ENCODE measurements at regions not wholly inside any gene's neighbourhood (a gene's known extent, or its start where the extent isn't known, plus 50 kb on each side); places are given as distances from the start of the nearest gene placed in this dataset.
A peak's percentile ranks its signal among the peaks of the same experiment; 100 is the strongest.
"Not testable (repeated sequence)": the region's sequence is repeated elsewhere in the genome, so short reads cannot be mapped to it uniquely, and the experiment has no call there.

GRCh38 chr11:38156495-38157146, 1558.6 kb upstream of the RAG2 start:
- no peak for DNase-seq

DNA sequence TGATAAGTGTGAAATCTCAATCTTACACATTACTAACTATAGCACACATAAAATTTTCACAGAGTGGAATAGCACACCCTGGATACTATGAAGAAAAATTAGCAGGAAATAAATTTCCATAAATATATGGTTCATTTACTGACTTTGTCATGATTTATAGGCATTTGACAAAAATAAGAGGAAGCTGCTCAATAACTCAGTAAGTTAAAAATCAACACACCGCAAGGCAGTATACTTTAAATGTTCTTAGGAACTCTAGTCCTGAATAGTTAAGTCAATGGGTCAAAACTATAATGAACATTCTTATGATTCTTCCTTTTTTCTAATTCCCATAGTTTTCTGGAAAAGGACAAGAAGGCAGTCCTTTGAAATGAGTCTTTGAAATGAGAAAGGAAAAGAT, 1557.8 kb upstream of the RAG2 start:
- no peak for DNase-seq

DNA sequence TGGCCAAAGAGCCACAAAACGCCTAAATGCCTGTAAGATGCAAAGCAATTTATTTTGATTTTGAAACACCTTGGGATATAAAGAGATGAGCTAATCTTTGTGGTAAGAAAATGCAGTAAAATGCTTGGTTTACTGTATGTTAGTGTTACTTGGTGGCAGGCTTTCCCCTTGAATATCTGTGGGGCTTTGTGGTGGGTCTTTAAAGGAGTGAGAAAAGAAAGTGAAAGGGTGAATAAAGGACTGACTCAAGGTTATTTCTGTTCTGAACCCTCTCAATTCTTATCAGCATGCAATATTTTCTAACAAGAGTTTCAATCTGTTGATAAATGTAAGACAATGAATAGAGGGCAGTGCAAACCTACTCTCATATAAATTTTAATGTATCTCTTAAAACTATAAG, 1555.9 kb upstream of the RAG2 start:
- no peak for DNase-seq

DNA sequence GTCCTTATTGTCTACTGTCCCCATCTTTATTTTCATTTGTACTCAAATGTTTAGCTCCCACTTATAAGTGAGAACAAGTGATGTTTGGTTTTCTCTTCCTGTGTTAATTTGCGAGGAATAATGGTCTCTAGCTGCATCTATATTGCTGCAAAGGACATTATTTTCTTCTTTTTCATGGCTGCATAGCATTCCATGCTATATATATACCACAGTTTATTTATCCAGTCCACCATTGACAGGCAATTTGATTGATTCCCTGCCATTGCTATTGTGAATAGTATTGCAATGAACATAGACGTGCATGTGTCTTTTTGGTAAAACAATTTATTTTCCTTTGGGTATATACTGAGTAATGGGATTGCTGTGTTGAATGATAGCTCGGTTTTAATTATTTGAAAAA, 1545.8 kb upstream of the RAG2 start:
- DNase-seq: no peak

DNA sequence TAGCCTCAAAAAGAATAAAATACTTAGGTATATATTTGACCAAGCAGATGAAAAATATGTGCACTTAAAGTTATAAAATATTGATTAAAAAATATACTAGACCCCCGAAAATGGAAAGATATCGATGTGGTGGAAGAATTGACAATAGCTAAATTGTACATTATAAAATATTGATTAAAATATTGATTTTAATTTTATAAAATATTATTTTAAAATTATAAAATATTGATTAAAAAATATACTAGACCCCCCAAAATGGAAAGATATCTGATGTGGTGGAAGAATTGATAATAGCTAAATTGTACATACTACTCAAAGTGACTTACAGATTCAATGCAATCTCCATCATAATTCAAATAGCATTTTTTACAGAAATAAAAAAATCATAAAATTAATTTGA, 1540.9 kb upstream of the RAG2 start:
- DNase-seq: no peak

GRCh38 chr11:38136887-38137286, 1538.9 kb upstream of the RAG2 start:
- DNase-seq: no peak

- DNase-seq: no peak
Observed at GRCh38 chr11:38131535-38131934, 1533.5 kb upstream of the RAG2 start.

DNA sequence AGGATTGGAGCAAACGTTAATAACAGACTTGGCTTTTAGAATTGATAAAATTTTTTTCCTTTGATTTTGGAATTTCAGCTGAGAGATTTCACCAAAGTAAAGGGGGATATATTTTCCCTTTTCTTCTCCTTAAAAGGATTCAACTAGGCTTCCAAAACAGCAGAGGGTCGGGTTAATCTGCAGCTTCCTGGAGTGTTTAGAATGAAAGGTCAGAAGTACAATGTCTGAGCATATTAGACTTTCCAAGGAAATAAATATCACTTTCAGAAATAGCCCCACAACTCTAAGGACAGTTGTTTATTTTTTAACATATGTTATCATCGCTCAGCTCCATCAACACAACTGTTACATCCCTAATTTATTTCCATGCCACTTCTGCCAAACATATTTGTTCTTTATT, 1532.9 kb upstream of the RAG2 start:
- DNase-seq: peak in 1 of 2 donors; percentile 1

- no peak for DNase-seq
Observed at GRCh38 chr11:38130514-38130913, 1532.5 kb upstream of the RAG2 start.

- no peak for DNase-seq
Observed at GRCh38 chr11:38123673-38124072, 1525.6 kb upstream of the RAG2 start.

DNA sequence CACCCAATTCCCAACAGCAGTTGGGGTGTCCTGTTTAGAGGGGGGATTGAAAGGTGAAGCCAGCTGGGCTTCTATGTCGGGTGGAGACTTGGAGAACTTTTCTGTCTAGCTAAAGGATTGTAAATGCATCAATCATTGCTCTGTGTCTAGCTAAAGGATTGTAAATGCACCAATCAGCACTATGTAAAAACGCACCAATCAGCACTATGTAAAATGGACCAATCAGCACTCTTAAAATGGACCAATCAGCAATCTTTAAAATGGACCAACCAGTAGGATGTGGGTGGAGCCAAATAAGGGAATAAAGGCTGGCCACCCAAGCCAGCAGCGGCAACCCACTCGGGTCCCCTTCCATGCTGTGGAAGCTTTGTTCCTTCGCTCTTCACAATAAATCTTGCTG, 1518.6 kb upstream of the RAG2 start:
- DNase-seq: not testable (repeated sequence)

DNA sequence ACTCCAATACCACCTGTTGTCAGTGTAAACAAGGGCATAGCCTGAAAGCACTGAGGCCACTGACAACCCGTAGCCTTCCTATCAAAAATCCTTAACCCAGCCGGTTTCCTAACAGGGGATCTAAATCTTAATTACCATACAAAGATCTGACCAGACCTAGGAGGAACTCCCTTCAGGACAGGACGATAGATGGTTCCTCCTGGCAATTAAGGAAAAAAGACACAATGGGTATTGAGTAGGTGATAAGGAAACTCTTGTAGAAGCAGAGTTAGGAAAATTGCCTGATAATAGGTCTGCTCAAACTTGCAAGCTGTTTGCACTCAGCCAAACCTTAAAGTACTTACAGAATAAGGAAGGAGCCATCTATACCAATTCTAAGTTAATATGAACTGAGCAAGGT, 1517.3 kb upstream of the RAG2 start:
- not testable (repeated sequence) for DNase-seq

- DNase-seq: no peak
Observed at GRCh38 chr11:38100836-38101462, 1502.9 kb upstream of the RAG2 start.

- no peak for DNase-seq
Observed at GRCh38 chr11:38095268-38095667, 1497.2 kb upstream of the RAG2 start.

DNA sequence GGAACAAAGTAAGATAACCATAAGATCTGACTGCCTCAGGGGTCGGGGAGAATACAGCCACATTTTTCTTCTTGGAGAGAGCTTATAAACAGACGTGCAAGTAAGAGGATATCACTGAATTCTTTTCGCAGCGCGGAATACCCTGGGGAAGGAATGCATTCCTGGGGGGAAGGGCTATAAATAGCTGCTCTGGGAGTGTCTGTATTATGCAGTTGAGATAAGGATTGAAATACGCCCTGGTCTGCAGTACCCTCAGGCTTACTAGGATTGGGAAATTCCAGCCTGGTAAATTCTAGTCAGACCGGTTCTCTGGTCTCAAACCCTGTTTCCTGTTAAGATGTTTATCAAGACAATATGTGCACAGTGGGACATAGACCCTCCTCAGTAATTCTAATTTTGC, 1491.7 kb upstream of the RAG2 start:
- no peak for DNase-seq

GRCh38 chr11:38060920-38061319, 1462.9 kb upstream of the RAG2 start:
- DNase-seq: no peak

DNA sequence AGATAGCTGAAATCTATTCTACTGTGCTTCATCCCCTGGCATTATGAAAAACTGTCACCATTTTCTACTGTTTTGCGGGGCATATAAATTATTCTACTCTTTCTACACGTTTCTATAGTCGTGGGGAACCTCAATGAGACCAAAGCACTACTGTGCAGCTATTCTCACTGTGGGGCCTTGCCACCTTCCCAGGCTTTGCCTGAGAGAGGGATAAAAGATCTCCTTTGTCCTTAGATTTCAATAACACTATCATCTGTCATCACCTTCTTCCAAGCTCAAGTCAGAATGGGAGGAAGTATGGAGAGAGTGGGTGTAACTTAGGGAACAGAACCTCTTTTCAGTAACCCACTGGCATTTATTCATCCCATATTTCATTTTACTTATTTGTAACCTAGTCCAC, 1462.1 kb upstream of the RAG2 start:
- DNase-seq: no peak

DNA sequence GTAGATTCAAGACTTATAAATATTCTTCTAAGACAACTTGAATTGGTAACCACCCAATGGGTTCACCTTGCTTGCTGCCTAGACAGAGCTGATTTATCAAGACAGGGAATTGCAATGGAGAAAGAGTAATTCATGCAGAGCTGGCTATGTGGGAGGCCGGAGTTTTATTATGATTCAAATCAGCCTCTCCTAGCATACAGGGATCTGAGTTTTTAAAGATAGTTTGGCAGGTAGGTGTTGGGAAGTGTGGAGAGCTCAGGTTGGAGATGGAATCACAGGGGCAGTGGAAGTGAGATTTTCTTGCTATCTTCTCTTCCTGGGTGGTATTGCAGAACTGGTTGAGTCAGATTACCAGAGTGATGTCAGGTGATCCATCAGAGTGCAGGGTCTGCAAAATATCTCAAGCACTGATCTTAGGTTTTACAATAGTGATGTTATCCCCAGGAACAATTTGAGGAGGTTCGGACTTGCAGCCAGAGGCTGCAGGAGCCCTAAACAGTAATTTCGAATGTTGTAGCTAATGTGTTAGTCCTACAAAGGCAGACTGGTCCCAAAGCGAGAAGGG, 1448.6 kb upstream of the RAG2 start:
- no peak for DNase-seq

- no peak for DNase-seq
Observed at GRCh38 chr11:38043060-38043459, 1445.0 kb upstream of the RAG2 start.

- no peak for DNase-seq
Observed at GRCh38 chr11:38038777-38039176, 1440.7 kb upstream of the RAG2 start.

DNA sequence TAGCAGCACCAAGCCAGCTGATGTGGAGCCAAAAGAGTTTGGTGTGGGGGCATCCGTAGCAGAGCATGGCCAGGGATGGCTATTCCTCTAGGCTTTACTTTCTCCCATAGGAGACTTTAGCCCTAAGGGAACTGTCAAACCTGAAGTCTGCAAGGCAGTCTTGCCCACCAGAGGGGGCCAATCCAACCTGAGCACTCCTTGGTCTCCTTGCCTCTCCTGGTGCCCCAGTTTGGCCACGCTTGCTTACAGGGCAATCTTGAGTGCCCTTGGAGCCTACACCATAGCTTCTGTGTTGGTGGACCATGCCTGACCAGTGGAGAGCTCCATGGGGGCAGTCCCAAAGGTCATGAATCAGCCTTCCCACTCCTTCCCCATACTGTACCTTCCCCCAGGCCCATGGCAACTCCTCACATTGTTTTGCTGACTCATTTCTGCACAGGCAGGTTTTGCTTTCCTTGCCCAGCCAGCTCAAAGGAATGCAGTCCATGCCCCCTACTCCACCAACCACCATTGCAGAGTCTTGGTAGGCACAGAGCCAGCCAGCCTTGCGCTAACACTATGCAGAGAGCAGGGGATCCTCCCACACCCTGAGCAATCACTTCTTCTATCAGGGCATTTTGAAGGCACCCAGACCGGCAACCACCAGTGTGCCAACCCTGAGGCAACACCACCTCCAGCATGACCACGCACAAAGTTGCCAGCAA, 1421.2 kb upstream of the RAG2 start:
- DNase-seq: no peak

DNA sequence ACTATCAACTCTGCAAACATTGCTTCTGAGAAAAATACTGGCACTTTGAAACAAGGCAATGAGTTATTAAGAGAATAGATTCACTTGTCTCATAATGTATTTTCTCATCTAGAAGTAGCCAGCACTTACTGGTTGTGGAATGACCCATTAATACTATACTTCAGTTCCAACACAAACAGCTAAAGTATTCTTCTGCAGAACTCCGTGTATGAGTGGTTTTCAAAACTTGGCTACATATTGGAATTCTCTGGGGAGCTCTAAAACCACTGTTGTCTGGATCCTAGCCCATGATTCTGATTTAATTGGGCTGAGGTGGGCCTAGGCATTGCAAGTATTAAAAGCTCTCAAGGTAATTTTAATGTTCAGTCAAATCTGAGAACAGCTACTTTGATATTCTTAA, 1416.4 kb upstream of the RAG2 start:
- peak in 1 of 2 donors; percentile 18 for DNase-seq

DNA sequence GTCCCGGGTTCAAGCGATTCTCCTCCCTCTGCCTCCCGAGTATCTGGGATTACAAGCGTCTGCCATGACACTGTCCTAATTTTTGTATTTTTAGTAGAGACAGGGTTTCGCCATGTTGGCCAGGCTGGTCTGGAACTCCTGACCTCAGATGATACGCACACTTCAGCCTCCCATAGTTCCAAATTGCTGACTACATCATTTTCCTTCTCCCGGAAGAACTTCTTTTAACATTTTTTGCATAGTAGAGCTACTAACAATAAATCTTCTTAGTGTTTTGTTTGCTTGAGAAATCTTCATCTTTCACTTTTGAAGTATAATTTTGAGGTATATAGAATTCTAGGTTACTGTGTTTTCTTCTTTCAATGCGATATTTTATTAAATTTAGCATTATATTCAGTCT, 1415.1 kb upstream of the RAG2 start:
- DNase-seq: no peak
